Renal cortex interstitium (tissue), 11 donors: ENCODE measurements at regions not wholly inside any gene's neighbourhood (a gene's known extent, or its start where the extent isn't known, plus 50 kb on each side); places are given as distances from the start of the nearest gene placed in this dataset.
"Not testable (repeated sequence)": the region's sequence is repeated elsewhere in the genome, so short reads cannot be mapped to it uniquely, and the experiment has no call there.

Source experiments
- DNase-seq, 11 donors: peaks; one replicate each; pipeline ENCODE4 v3.0.0-alpha.2; 2013; ENCODE audit warnings: low read depth in 9 of 11, low spot score in 4 of 11; ENCODE audit errors: extremely low read depth in 1 of 11

- DNase-seq, result no peak
Measured at GRCh38 chr4:100340512-100341485, 150.5 kb upstream of the DDIT4L start.

GRCh38 chr4:100339870-100340269, 149.6 kb upstream of the DDIT4L start:
- DNase-seq, result no peak

GRCh38 chr4:100333491-100333890, 143.2 kb upstream of the DDIT4L start:
- DNase-seq, result not testable (repeated sequence)

- DNase-seq, result no peak
Measured at GRCh38 chr4:100317032-100317864, 127.0 kb upstream of the DDIT4L start.

GRCh38 chr4:100314057-100314456, 123.8 kb upstream of the DDIT4L start:
- no peak for DNase-seq

- no peak for DNase-seq
Measured at GRCh38 chr4:100312615-100313350, 122.5 kb upstream of the DDIT4L start.

- no peak for DNase-seq
Measured at GRCh38 chr4:100311181-100311580, 120.9 kb upstream of the DDIT4L start.

- DNase-seq, result no peak
Measured at GRCh38 chr4:100306018-100306417, 115.8 kb upstream of the DDIT4L start.

- no peak for DNase-seq
Measured at GRCh38 chr4:100302061-100303026, 112.1 kb upstream of the DDIT4L start.

GRCh38 chr4:100299046-100299840, 109.0 kb upstream of the DDIT4L start:
- DNase-seq, result peak in 5 of 11 donors; percentile 24 to 39 (median 31)

GRCh38 chr4:100295792-100296191, 105.5 kb upstream of the DDIT4L start:
- DNase-seq, result no peak

- no peak for DNase-seq
Measured at GRCh38 chr4:100294356-100294755, 104.1 kb upstream of the DDIT4L start.

GRCh38 chr4:100290585-100290984, 100.3 kb upstream of the DDIT4L start:
- no peak for DNase-seq

GRCh38 chr4:100289946-100290345, 99.7 kb upstream of the DDIT4L start:
- DNase-seq, result no peak

GRCh38 chr4:100289530-100289888, 99.2 kb upstream of the DDIT4L start:
- DNase-seq, result no peak

GRCh38 chr4:100288811-100289529, 98.7 kb upstream of the DDIT4L start:
- DNase-seq, result no peak

- no peak for DNase-seq
Measured at GRCh38 chr4:100288161-100288560, 97.9 kb upstream of the DDIT4L start.
